WTC11 (cell line): ENCODE measurements at regions not wholly inside any gene's neighbourhood (a gene's known extent, or its start where the extent isn't known, plus 50 kb on each side); places are given as distances from the start of the nearest gene placed in this dataset.

Source experiments
- ATAC-seq: fragments of 200-7000 bp; cut with Tn5 transposase; 2 replicates; pipeline ENCODE4 v1.10.0; 2021; ENCODE audit warnings: mild to moderate bottlenecking, moderate library complexity
- CTCF ChIA-PET: fragments of 300-600 bp; sonication (Branson Sonifier 250); formaldehyde crosslinking; loops from one replicate; lab custom pipeline; 2021; ENCODE audit warnings: antibody characterized with exemption; lab: Charles Lee
- POLR2A ChIA-PET: fragments of 350-600 bp; sonication (Branson Sonifier 250); formaldehyde crosslinking; loops from one replicate; lab custom pipeline; 2021; ENCODE audit warnings: antibody characterized with exemption; lab: Charles Lee
- DNase-seq: peaks from one replicate; pipeline ENCODE4 v3.0.0; 2021; ENCODE audit warnings: low spot score
- H3K27ac Mint-ChIP-seq: 2 replicates; pipeline ENCODE4 v1.8.0; 2021; ENCODE audit warnings: mixed read lengths
- H3K27me3 Mint-ChIP-seq: 2 replicates; pipeline ENCODE4 v1.8.0; 2021; ENCODE audit warnings: low read depth, mild to moderate bottlenecking, moderate library complexity, mixed read lengths
- H3K36me3 Mint-ChIP-seq: 2 replicates; pipeline ENCODE4 v1.8.0; 2021; ENCODE audit warnings: mixed read lengths
- H3K4me1 Mint-ChIP-seq: 2 replicates; pipeline ENCODE4 v1.8.0; 2022; ENCODE audit warnings: mixed read lengths
- H3K4me3 Mint-ChIP-seq: 2 replicates; pipeline ENCODE4 v1.8.0; 2021; ENCODE audit warnings: mild to moderate bottlenecking, moderate library complexity, mixed read lengths
- H3K9me3 Mint-ChIP-seq: 2 replicates; pipeline ENCODE4 v1.8.0; 2021; ENCODE audit warnings: mixed read lengths
- CBFB ChIP-seq: sonication (generic); formaldehyde crosslinking; IDR thresholded peaks from 2 replicates; pipeline ENCODE4 v1.8.1; 2022; ENCODE audit warnings: mild to moderate bottlenecking, low read depth, missing genetic modification reagents
- ELF4 ChIP-seq: sonication (generic); formaldehyde crosslinking; IDR thresholded peaks from 2 replicates; pipeline ENCODE4 v1.8.1; 2022; ENCODE audit warnings: low read depth, mild to moderate bottlenecking, moderate library complexity, missing genetic modification reagents
- ETV6 ChIP-seq: sonication (generic); formaldehyde crosslinking; IDR thresholded peaks from 2 replicates; pipeline ENCODE4 v1.8.1; 2022; ENCODE audit warnings: mild to moderate bottlenecking, missing genetic modification reagents
- GRHL2 ChIP-seq: fragments of 250-450 bp; sonication (Bioruptor Pico); IDR thresholded peaks from 2 replicates; pipeline ENCODE4 v1.8.0; 2022; ENCODE audit warnings: mild to moderate bottlenecking, moderate library complexity; ENCODE audit not compliant: insufficient replicate concordance, severe bottlenecking
- HMGA2 ChIP-seq: fragments of 250-450 bp; sonication (Bioruptor Pico); IDR thresholded peaks from 2 replicates; pipeline ENCODE4 v1.4.0; 2021; ENCODE audit warnings: mild to moderate bottlenecking, moderate library complexity
- KAT7 ChIP-seq: sonication (generic); formaldehyde crosslinking; IDR thresholded peaks from 2 replicates; pipeline ENCODE4 v1.8.1; 2023; ENCODE audit warnings: missing genetic modification reagents, mild to moderate bottlenecking, borderline replicate concordance
- NR3C1 ChIP-seq: sonication (generic); formaldehyde crosslinking; conservative IDR thresholded peaks from 2 replicates; pipeline ENCODE4 v1.8.1; 2023; ENCODE audit warnings: low read depth, mild to moderate bottlenecking, missing genetic modification reagents
- SMAD3 ChIP-seq: sonication (generic); formaldehyde crosslinking; IDR thresholded peaks from 2 replicates; pipeline ENCODE4 v1.8.0; 2022; ENCODE audit warnings: missing genetic modification reagents, mild to moderate bottlenecking, borderline replicate concordance
- SMAD4 ChIP-seq: sonication (generic); formaldehyde crosslinking; IDR thresholded peaks from 2 replicates; pipeline ENCODE4 v1.8.0; 2022; ENCODE audit warnings: mild to moderate bottlenecking, missing genetic modification reagents
- TEAD4 ChIP-seq: sonication (generic); formaldehyde crosslinking; IDR thresholded peaks from 2 replicates; pipeline ENCODE4 v1.8.0; 2022; ENCODE audit warnings: mild to moderate bottlenecking, missing genetic modification reagents
- ZBTB21 ChIP-seq: sonication (generic); formaldehyde crosslinking; IDR thresholded peaks from 2 replicates; pipeline ENCODE4 v1.8.1; 2023; ENCODE audit warnings: mild to moderate bottlenecking, missing genetic modification reagents, borderline replicate concordance
- ZNF138 ChIP-seq: sonication (generic); formaldehyde crosslinking; conservative IDR thresholded peaks from 2 replicates; pipeline ENCODE4 v1.8.1; 2022; ENCODE audit warnings: mild to moderate bottlenecking, moderate library complexity, missing genetic modification reagents
- ZNF232 ChIP-seq: sonication (generic); formaldehyde crosslinking; IDR thresholded peaks from 2 replicates; pipeline ENCODE4 v1.8.0; 2022; ENCODE audit warnings: mild to moderate bottlenecking, missing genetic modification reagents
- ZNF317 ChIP-seq: sonication (generic); formaldehyde crosslinking; IDR thresholded peaks from 2 replicates; pipeline ENCODE4 v1.8.1; 2023; ENCODE audit warnings: low read depth, mild to moderate bottlenecking, moderate library complexity, missing genetic modification reagents, borderline replicate concordance
- TF ChIP-seq, protein P1 (sequence below): sonication (generic); formaldehyde crosslinking; IDR thresholded peaks from 2 replicates; pipeline ENCODE4 v1.8.0; 2022; ENCODE audit warnings: mild to moderate bottlenecking, missing genetic modification reagents
- TF ChIP-seq, protein P2 (sequence below): fragments of 250-450 bp; sonication (Bioruptor Pico); IDR thresholded peaks from 2 replicates; pipeline ENCODE4 v1.9.0; 2021; ENCODE audit warnings: mild to moderate bottlenecking, borderline replicate concordance
- TF ChIP-seq, protein P3 (sequence below): sonication (generic); formaldehyde crosslinking; IDR thresholded peaks from 2 replicates; pipeline ENCODE4 v1.8.0; 2023; ENCODE audit warnings: missing genetic modification reagents, mild to moderate bottlenecking, borderline replicate concordance
- TF ChIP-seq, protein P4 (sequence below): sonication (generic); formaldehyde crosslinking; IDR thresholded peaks from 2 replicates; pipeline ENCODE4 v1.8.0; 2022; ENCODE audit warnings: mild to moderate bottlenecking, missing genetic modification reagents
- TF ChIP-seq, protein P5 (sequence below): sonication (generic); formaldehyde crosslinking; IDR thresholded peaks from 2 replicates; pipeline ENCODE4 v1.8.0; 2023; ENCODE audit warnings: missing genetic modification reagents

DNA sequence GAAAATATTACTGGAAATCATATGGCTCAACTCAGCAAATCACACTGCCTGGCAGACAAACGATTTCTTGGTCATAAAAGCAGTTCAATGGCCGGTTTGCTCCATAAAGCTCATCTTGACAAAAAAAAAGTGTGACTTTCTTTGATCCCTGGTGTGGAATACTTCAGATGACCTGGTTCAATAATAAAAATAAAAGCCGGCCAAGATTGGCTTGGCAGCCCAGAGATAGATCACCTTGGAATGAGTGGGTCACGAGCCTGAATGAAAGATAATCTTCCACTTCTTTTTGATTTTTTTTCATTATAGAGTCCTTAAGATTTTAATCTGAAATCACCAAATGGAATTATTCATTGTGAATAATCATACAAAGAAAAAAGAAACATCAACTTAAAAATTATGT lies 445.3 kb upstream of the CITED2 start:
- CTCF ChIA-PET, result no interaction called here
- no peak overlapping the region for H3K4me3 Mint-ChIP-seq
- no peak for DNase-seq

More for the DNA sequence above, 445.3 kb upstream of the CITED2 start:
- Mint-ChIP-seq H3K27me3 (no peaks in the 10 kb centered on the region), H3K27ac (no peak overlapping the region), H3K9me3 (peaks cover 11% of the 10 kb centered on the region), H3K36me3 (no peaks in the 10 kb centered on the region), H3K4me1 (no peaks in the 10 kb centered on the region)
- POLR2A ChIA-PET, result no interaction called here
- no peak for ATAC-seq
- TF ChIP-seq SMAD3 (CRISPR knock-in tag) (no peak), ELF4 (CRISPR knock-in tag) (no peak), KAT7 (CRISPR knock-in tag) (no peak), CBFB (CRISPR knock-in tag) (no peak), HMGA2 (CRISPR knock-in tag) (no peak), GRHL2 (no peak), NR3C1 (CRISPR knock-in tag) (no peak), ZNF317 (CRISPR knock-in tag) (no peak), TEAD4 (CRISPR knock-in tag) (no peak), ZNF232 (no peak), ETV6 (no peak), ZNF138 (CRISPR knock-in tag) (no peak), SMAD4 (CRISPR knock-in tag) (no peak), ZBTB21 (no peak)
- TF ChIP-seq, protein P1, sequence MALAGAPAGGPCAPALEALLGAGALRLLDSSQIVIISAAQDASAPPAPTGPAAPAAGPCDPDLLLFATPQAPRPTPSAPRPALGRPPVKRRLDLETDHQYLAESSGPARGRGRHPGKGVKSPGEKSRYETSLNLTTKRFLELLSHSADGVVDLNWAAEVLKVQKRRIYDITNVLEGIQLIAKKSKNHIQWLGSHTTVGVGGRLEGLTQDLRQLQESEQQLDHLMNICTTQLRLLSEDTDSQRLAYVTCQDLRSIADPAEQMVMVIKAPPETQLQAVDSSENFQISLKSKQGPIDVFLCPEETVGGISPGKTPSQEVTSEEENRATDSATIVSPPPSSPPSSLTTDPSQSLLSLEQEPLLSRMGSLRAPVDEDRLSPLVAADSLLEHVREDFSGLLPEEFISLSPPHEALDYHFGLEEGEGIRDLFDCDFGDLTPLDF (CRISPR knock-in tag), result no peak
- TF ChIP-seq, protein P2, sequence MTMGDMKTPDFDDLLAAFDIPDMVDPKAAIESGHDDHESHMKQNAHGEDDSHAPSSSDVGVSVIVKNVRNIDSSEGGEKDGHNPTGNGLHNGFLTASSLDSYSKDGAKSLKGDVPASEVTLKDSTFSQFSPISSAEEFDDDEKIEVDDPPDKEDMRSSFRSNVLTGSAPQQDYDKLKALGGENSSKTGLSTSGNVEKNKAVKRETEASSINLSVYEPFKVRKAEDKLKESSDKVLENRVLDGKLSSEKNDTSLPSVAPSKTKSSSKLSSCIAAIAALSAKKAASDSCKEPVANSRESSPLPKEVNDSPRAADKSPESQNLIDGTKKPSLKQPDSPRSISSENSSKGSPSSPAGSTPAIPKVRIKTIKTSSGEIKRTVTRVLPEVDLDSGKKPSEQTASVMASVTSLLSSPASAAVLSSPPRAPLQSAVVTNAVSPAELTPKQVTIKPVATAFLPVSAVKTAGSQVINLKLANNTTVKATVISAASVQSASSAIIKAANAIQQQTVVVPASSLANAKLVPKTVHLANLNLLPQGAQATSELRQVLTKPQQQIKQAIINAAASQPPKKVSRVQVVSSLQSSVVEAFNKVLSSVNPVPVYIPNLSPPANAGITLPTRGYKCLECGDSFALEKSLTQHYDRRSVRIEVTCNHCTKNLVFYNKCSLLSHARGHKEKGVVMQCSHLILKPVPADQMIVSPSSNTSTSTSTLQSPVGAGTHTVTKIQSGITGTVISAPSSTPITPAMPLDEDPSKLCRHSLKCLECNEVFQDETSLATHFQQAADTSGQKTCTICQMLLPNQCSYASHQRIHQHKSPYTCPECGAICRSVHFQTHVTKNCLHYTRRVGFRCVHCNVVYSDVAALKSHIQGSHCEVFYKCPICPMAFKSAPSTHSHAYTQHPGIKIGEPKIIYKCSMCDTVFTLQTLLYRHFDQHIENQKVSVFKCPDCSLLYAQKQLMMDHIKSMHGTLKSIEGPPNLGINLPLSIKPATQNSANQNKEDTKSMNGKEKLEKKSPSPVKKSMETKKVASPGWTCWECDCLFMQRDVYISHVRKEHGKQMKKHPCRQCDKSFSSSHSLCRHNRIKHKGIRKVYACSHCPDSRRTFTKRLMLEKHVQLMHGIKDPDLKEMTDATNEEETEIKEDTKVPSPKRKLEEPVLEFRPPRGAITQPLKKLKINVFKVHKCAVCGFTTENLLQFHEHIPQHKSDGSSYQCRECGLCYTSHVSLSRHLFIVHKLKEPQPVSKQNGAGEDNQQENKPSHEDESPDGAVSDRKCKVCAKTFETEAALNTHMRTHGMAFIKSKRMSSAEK (CRISPR knock-in tag), result no peak
- TF ChIP-seq, protein P3, sequence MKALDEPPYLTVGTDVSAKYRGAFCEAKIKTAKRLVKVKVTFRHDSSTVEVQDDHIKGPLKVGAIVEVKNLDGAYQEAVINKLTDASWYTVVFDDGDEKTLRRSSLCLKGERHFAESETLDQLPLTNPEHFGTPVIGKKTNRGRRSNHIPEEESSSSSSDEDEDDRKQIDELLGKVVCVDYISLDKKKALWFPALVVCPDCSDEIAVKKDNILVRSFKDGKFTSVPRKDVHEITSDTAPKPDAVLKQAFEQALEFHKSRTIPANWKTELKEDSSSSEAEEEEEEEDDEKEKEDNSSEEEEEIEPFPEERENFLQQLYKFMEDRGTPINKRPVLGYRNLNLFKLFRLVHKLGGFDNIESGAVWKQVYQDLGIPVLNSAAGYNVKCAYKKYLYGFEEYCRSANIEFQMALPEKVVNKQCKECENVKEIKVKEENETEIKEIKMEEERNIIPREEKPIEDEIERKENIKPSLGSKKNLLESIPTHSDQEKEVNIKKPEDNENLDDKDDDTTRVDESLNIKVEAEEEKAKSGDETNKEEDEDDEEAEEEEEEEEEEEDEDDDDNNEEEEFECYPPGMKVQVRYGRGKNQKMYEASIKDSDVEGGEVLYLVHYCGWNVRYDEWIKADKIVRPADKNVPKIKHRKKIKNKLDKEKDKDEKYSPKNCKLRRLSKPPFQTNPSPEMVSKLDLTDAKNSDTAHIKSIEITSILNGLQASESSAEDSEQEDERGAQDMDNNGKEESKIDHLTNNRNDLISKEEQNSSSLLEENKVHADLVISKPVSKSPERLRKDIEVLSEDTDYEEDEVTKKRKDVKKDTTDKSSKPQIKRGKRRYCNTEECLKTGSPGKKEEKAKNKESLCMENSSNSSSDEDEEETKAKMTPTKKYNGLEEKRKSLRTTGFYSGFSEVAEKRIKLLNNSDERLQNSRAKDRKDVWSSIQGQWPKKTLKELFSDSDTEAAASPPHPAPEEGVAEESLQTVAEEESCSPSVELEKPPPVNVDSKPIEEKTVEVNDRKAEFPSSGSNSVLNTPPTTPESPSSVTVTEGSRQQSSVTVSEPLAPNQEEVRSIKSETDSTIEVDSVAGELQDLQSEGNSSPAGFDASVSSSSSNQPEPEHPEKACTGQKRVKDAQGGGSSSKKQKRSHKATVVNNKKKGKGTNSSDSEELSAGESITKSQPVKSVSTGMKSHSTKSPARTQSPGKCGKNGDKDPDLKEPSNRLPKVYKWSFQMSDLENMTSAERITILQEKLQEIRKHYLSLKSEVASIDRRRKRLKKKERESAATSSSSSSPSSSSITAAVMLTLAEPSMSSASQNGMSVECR, result no peak
- TF ChIP-seq, protein P4, sequence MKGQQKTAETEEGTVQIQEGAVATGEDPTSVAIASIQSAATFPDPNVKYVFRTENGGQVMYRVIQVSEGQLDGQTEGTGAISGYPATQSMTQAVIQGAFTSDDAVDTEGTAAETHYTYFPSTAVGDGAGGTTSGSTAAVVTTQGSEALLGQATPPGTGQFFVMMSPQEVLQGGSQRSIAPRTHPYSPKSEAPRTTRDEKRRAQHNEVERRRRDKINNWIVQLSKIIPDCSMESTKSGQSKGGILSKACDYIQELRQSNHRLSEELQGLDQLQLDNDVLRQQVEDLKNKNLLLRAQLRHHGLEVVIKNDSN (CRISPR knock-in tag), result no peak
- TF ChIP-seq, protein P5, sequence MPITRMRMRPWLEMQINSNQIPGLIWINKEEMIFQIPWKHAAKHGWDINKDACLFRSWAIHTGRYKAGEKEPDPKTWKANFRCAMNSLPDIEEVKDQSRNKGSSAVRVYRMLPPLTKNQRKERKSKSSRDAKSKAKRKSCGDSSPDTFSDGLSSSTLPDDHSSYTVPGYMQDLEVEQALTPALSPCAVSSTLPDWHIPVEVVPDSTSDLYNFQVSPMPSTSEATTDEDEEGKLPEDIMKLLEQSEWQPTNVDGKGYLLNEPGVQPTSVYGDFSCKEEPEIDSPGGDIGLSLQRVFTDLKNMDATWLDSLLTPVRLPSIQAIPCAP (CRISPR knock-in tag), result no peak
- TF ChIP-seq, all 79 proteins: peak for 0
